Erythroblast (primary cell): ENCODE measurements at regions not wholly inside any gene's neighbourhood (a gene's known extent, or its start where the extent isn't known, plus 50 kb on each side); places are given as distances from the start of the nearest gene placed in this dataset.

Experiments used
- DNase-seq, 2 experiments: peaks; one replicate each; lab custom pipeline; 2025; lab: John Stamatoyannopoulos, UW
- GATA1 ChIP-seq: IDR thresholded peaks from 2 replicates; pipeline ENCODE4 v1.6.1; 2011; ENCODE audit warnings: low read depth, mild to moderate bottlenecking, control low read depth, low read length, moderate library complexity
- POLR2A ChIP-seq: IDR thresholded peaks from 2 replicates; pipeline ENCODE4 v1.6.1; 2011; ENCODE audit warnings: mild to moderate bottlenecking, low read length

DNA sequence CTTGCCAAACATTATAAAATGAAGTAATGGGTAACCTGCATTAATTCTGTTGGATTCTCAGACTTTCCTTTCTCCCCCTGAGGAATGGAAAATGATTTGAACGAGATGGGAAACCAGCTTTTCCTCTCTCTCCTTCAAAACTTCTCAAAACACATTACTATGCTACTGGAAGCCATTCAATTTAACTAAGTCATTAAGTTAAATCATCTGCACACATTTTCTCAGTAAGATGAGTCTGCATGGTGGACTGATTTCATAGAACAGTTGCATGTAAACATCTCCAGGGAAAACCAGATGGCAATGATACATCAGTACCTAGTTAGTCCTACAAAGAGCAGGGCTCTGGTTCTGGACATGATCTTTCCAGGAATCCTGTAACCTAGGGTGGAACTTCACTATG lies 59.9 kb downstream of the BMP4 start:
- TF ChIP-seq GATA1, result no peak
- TF ChIP-seq POLR2A, result no peak
- DNase-seq, result no peak

DNA sequence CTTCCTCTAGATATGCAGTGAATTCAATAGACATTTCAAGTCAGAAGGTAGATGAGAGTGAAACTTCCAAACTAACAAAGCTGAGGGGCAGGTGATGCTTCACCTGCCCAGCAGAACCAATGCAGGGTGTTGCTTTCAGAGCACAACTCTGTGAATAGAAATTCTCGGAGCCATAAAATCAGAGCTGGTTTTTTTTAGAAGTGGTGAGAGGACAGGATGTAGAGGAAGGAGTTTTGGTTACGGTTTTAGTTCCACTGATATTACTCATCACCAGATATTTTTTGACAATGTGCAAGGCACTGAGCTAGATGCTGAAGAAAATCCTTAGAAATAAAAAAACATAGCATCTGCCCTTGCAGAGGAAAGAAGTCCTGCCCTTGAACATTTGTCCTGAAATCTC lies 62.2 kb downstream of the BMP4 start:
- no peak for TF ChIP-seq GATA1
- TF ChIP-seq POLR2A, result no peak
- no peak for DNase-seq

DNA sequence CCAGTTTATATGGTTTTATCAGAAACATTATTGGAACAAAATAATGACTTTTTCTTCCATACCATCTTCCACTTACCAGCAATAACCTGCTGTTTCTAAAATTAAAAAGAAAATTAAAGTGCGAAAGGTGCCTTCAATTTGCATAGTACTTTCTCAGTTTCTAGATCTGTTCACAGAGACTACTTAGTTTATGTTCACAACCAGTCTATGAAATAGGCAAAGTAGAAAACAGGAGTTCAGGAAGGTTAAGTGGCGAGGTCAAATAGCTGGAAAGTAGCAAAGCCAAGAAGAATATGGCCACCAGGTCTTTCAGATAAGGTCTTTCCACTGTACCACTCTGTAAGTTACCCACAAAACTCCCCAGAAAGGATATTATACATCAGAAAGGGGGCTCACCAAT lies 63.3 kb downstream of the BMP4 start:
- TF ChIP-seq GATA1 (no peak), POLR2A (no peak)
- no peak for DNase-seq

DNA sequence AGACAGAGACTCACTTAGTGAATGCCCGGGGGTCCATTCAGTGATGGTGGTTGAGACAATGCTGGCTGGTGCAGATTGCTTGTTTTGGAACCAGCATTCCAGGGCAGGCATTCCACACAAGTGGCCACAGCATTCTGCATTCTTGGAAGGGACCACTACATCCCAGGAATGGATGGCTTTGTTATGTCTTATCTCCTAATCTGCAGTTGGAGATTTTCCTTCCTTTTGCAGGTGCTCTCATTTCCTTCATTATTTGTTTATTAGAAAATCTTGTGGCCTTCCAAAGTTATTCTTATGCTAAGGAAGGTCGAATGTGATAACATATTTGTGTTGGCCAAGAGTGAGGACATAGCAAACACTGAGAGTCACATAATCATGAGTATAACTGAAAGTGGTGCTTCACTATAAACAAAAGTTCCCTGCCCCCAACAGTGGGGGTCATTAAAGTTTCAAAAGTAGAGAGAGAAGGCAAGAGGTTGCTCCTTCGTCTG lies 66.0 kb downstream of the BMP4 start:
- no peak for TF ChIP-seq GATA1
- no peak for TF ChIP-seq POLR2A
- DNase-seq, result no peak

DNA sequence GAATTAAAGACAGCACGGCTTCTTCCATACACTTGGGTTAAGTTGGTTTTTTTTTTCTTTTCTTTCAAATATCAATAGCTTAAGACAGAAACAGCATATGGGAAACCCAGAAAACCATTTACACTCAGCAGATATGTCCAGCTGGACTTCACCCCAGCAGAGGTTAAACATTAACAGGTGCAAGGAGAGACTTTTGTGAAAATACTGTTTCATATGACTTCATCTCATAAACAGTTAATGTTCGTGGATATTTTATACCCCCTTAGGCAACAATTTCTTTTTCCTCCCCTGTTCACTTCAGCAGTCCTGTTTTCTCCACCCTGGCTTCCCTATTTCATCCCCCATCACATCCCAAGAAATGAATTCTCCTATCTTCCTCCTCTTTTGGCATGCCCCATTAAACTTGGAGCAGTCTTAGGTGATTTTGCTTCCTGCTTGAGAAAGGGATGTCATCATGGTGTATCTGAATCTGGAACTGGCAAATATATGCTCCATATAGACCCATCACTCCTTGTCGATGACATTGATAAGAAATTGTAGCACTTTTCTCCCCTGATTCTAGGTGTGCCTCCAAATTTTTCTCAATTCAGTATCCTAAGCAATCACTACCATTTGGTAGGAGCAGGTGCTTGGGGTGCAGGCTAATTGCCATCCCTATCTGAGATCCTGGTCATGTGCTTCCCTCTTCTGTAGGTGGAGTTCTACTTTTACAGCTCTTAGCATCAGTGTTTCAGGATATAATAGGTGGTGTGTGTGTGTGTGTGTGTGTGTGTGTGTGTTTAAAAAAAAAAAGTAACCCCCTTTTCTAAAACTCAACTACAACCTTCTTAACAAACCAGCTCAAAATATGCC lies 67.9 kb downstream of the BMP4 start:
- no peak for DNase-seq
- TF ChIP-seq POLR2A, result no peak
- no peak for TF ChIP-seq GATA1

DNA sequence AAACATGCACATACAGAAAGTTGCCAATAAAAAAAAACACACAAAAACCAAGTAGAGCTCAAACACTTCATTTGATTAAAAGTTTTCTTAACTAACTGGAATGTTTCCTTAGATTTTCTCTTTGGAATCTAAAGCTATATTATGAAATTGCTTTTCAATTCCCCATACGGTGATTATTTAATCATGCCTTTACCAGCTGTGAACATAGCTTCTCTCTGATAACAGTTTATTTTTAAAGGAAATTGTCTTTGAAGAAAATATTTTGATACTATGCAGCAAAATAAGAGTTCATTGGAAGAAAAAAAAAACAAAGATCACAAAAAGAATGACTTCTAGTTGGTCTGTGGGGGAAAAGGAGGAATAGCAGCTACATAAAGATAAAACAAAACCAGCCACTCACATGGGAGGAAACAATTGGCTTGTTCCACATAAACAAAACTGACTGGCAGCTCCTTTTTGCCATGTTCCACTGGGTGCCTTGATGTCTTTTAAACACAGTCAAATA lies 71.4 kb downstream of the BMP4 start:
- TF ChIP-seq POLR2A (no peak), GATA1 (no peak)
- DNase-seq, result no peak

DNA sequence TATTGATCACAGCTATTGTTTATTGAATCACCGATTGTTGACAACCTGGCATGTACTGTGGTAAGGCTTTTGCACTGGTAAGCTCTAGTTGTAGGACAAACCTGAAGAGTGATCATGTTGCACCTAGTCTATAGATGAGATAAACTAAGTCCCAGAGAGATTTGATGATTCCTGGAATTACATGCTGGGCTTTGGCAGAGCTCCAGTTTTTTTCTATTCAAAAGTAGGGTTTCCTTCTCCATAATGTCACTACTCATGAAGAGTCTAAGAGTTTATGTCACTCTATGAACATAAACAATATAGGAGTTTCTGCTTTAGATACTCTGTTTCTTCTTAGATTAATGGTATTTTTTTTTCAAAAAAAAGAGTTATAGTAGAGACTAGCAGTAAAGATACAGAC lies 72.0 kb downstream of the BMP4 start:
- no peak for DNase-seq
- TF ChIP-seq POLR2A, result no peak

DNA sequence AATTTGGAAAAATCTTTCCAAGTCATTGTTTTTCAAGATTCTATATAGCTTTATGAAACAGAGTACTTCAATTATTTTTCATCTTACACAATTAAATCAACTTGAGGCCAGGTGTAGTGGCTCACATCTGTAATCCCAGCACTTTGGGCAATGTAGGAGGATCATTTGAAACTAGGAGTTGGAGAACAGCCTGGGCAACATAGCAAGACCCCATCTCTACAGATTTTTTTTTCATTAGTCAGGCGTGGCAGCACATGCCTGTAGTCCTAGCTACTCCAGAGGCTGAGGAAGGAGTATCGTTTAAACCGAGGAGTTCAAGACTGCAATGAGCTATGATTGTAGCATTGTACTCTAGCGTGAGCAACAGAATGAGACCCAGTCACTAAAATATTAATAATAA lies 72.9 kb downstream of the BMP4 start:
- TF ChIP-seq POLR2A (no peak), GATA1 (no peak)

DNA sequence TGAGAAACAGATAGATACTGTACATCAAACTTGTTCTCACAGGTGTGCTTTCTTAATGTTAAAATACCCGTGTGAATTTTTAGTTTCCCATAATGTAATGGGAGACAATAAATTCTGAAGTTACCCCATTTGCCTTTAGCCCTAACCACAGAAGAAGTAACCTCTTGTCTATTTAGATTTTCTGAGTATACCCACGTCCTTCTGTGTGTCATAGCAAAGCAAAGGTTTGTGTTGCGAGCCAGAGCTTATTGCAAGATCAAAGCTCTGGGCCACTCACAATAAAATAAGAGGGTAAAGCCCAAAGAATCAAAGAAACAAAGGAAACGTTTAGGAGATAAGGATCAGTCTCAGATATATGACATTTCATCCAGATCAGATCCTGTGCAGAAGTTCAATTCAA lies 73.9 kb downstream of the BMP4 start:
- no peak for DNase-seq
- TF ChIP-seq POLR2A (no peak), GATA1 (no peak)

More for the DNA sequence above, 72.9 kb downstream of the BMP4 start:
- DNase-seq, result no peak

DNA sequence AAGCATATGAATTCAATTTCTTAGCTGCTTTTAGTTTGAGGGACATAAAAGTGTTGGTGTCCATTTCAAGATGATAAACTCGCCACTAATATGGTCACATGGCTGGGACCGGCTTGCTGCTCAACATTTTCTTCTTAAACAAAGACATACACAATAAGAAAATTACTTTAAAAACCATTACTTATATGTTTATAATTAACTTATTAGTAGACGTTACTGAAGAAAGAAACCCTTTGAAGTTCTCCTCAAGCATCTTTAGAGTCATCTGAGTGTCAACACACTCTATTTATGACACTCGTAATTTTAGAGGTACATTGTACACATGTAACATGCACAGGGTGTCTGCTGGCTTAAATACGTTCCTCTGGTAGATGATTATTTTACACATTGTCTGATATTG lies 74.7 kb downstream of the BMP4 start:
- TF ChIP-seq GATA1, result no peak
- TF ChIP-seq POLR2A, result no peak
- no peak for DNase-seq

DNA sequence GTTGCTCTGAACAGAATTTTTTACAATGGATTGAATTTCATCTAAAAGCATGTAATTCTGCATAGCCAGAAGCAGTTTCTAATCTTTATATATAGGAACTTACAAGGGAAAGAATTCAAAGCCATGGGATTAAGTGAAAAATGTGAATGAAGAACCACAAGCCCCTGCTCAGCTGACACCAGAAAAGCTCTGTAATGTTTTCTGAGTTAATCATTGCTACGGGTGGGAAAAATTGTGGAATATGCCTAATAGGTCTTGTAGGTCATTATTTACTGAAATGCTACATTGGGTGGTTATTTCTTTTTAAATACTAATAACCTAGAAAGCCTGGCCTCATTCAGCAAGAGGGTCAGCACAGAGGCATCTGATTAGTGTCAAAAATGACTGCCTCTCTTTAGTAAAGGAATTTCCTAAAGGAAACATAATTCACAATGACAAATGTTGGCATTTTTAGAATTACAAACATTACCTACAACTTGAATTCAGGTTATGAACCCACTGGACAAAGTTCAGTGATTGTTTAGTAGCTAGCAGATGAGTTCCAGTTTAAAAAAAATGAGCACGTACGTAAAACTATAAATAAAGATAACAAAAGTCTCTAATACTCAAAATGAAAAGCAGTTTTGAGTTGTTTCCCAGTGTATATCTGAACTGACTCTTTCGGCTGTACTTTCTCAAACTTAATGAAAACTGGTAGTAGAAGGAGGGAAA lies 75.3 kb downstream of the BMP4 start:
- TF ChIP-seq POLR2A, result no peak
- no peak for TF ChIP-seq GATA1

DNA sequence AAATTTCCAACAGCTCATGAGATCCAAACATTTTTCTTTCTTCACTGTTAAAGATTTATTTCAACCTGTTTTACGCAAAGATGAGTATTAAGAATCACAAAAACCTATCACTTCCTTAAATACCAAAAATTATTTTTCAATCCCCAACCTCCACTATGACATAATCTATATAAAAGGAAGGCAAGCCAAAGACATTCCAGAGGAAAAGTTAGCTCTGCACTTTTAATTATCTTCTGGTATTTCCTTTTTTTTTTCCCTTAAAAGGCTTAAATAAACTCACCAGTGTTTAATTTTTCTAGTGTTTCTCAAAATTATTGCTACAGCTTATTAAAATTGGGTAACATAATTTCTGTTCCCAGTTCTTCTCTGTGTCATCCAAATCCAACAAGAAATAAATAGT lies 75.9 kb downstream of the BMP4 start:
- TF ChIP-seq GATA1, result no peak
- TF ChIP-seq POLR2A, result no peak
- no peak for DNase-seq

More for the DNA sequence above, 75.3 kb downstream of the BMP4 start:
- DNase-seq, result no peak

DNA sequence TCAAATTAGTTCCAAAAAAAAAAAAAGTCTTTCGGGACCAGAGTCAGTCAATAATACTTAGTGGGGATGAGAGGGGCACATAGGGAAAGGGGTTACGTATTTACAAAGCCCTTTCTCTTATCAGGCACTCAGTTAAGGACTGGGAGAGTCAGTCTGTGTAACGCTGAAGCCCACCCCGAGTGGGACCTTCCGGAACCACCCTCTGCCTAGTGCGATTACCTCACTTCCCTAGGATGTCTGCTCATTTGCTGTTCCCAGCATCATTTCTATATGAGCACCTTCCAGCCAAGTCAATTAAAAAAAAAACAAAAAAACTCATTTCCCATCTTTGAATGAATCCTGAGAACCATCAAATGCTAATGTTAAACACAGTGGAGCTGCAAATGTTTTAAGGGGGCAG lies 76.9 kb downstream of the BMP4 start:
- TF ChIP-seq GATA1 (no peak), POLR2A (no peak)
- DNase-seq, result no peak

DNA sequence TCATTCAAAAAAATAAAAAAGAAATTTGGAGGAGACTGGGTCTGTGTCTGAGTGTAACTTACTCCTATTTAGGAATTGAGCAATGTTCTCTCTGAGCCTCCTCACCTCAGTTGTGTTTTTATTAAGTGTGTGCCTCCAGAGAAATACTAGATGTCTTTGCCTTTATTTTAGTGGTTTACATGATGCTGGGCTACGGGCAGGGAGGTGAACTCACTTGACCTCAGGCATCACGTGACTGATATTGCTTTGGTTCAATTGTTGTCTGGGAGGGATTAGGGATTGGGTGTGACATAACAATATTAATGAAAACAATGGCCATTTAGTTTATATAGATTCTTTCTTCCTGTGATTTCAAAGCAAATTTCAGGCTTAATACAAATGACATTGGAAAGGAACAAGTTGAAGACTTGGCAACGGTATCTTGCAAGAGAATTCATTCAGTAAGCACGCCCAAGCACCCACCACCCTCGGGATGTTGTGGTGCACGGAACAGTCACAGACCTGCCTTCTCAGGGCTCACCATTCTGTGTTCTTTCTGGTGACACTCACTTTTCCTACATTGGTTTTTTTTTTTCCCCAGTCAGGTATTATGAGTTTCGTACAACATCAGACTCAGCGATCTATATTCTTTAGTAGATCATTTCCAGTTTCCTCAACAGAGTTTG lies 77.5 kb downstream of the BMP4 start:
- no peak for DNase-seq
- TF ChIP-seq GATA1, result no peak
- TF ChIP-seq POLR2A, result no peak
